NOMO-1 treated with DMSO at 0.1 percent for 48 hours (cell line): ENCODE measurements at regions not wholly inside any gene's neighbourhood (a gene's known extent, or its start where the extent isn't known, plus 50 kb on each side); places are given as distances from the start of the nearest gene placed in this dataset.
"Not testable (repeated sequence)": the region's sequence is repeated elsewhere in the genome, so short reads cannot be mapped to it uniquely, and the experiment has no call there.

Source experiments
- DNase-seq: peaks from one replicate; lab custom pipeline; 2025; ENCODE audit not compliant: unreplicated experiment; lab: John Stamatoyannopoulos, UW

- DNase-seq = no peak
Observed at GRCh38 chr18:5721924-5722323, 173.4 kb downstream of the TMEM200C start.

DNA sequence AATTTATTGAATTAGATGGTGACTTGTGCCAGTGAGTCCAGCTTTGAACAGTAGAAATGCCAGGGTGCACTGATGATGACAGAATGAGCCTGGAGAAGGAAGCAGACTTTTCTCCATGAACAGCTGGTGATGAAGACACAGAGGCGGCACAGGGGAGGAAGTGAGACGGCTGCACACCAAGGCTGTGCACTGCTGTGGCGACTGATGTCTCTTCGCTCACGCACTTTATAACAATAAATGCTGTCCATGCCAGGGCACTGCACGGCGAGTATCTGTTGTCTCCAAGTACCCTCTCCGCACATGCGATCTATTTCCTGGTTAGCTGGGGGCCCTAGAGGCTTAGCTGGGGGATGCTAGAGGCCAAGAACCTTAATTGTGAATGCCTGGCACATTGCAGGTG, 175.2 kb downstream of the TMEM200C start:
- DNase-seq = peak; percentile 45

- DNase-seq = no peak
Observed at GRCh38 chr18:5717256-5717655, 173.5 kb upstream of the EPB41L3 start.

- no peak for DNase-seq
Observed at GRCh38 chr18:5710676-5711075, 166.9 kb upstream of the EPB41L3 start.

- no peak for DNase-seq
Observed at GRCh38 chr18:5710235-5710634, 166.4 kb upstream of the EPB41L3 start.

DNA sequence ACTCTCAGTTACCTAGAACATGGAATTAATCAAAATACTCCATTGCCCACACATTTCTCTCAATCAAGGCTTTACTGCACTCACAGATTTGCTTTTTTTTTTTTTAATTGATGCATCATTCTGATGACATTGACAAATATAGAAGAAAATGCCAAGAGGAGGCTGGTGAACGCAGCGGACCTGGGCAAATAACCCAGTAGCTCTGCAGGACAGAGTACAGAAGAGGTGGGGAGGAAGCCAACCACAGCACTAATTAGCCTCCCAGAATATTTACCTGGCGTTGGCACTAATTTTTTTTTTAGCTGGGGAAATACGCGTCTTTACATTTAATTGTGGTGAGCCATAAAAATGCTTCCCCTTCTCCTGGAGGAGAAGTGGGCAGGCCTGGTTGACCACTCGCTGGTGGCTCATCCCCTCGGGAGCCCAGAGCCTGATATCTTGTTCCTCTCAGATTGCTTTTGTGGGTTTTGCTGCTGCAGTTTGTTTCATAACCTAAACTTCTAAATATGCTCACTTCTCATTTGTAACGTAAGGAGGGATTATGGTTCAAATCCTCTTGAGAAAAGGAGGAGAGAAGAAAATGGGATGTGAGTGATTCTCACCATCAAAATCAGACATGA, 165.8 kb upstream of the EPB41L3 start:
- DNase-seq = peak; percentile 62

DNA sequence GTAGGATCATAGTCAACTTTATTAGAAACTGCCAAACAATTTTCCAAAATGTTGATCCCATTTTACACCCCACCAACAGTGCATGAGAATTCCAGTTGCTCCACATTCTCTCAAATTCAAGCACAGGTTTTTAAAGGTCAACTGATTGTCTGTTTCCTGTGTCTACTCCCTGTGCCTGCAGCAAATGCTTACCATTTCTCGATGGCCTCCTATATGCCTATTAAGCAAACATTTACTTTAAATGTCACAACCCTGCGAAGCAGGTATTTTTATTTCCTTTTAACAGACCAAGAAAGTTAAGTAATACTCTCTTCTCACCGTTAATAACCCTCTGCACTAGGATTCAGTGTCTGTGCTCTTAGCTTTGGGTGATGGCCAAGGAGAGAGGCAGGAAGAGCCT, 163.8 kb upstream of the EPB41L3 start:
- no peak for DNase-seq

DNA sequence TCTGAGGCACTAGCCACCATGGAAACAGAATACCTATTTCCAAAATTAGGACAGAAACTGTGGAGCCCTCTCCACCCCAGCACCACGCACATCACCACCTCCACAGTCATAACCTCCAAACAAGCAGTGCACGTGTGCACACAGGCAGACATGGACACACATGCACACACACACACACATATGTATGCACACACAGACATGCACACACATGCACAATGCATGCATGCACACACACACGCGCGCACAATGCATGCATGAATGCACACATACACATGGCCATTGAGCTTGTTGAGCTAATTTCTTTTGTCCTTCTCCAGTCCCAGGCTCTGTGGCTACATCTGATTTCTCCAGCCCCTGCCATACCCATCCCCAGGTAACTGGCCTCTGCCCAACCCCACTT, 161.6 kb upstream of the EPB41L3 start:
- no peak for DNase-seq

DNA sequence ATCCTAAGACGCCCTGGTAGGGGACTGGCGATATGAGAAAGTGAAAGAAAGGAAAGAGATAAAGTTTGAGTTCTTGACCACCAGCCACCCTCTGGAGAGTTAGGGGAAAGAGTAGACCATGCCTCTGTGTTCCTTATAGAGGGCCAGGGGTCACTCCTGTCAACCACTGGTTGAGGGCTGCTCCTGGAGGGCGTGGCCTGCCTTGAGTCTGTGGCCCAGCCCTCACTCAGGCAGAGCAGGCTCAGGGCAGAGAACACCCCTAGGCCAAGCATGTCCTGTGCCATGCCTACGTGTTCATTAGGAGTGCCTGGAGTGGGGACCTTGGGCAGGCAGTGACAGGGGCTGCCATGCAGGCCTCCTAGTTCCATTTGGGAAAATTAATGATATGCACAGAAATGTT, 161.1 kb upstream of the EPB41L3 start:
- no peak for DNase-seq

DNA sequence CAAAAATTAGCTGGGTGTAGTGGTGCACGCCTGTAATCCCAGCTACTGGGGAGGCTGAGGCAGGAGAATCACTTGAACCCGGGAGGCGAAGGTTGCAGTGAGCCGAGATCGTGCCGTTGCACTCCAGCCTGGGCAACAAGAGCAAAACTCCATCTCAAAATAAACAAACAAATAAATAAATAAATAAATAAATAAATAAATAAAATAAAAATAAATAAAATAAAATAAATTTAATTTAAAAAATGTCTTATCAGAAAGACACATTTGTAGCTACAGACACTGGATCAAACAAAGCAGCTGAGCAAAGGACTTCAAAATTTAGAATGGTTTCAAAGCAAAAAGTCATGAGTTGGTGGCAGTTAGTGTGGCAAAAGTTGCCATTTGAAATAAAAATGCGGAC, 158.2 kb upstream of the EPB41L3 start:
- DNase-seq = not testable (repeated sequence)

DNA sequence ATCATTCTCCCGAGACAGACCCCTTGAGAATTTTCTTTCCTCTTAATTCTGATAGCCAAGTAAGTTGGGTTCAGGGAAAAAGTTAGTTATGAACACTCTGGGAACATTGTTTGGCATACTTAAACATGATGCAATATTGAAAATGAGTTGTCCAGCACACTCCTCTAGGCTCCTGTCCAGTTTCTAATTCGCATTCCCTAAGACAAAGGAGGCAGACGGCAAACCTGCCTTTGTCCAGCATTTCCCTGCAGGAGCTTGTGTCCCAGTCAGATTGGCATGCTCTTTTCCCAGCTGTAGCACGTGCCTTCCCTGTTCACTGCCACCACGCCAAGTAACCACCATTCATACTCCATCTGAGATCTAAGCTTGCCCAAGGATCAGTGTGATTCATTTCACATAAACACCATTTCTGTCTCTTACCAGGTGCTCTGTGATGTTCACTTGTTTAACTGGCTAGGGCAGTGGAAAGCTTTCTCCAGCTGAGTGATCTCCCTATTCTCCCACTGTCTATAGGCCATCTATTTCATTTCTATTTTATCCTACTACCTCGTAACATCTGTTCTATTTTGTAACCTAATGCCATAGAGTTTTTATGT, 150.0 kb upstream of the EPB41L3 start:
- DNase-seq = no peak

- no peak for DNase-seq
Observed at GRCh38 chr18:5678779-5679406, 135.1 kb upstream of the EPB41L3 start.

DNA sequence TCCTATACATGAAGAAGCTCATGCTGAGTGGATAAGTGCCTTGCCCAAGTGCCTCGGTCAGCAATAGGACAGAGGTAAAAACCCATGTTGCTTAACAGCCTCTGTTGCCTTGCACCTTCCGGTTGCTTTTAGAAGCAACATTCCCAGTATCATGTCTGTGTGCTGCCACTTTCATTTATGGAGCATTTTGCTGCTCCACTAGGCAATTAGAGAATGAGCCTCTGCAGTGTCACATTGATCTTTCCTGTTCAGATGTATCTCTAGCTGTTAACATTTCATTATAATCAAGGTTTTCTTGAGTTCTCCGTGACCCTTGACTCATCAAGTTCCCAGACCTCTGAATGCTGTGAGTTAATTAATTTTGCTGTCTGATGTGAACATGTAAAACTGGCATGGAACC, 134.5 kb upstream of the EPB41L3 start:
- no peak for DNase-seq

DNA sequence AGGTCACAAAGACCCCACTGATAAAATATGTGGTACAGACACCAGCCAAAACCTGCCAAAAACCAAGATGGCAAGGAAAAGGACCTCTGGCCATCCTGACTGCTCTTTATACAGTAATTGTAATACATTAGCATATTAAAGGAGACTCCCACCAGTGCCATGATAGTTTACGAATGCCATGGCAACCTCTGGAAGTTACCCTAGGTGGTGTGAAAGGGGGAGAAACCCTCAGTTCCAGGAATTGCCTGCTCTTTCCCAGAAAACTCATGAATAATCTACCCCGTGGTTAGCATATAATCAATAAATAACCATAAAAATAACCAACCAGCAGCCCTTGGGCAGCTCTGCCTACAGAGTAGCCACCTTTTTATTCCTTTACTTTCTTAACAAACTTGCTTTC, 129.8 kb upstream of the EPB41L3 start:
- no peak for DNase-seq

GRCh38 chr18:5669585-5669984, 125.8 kb upstream of the EPB41L3 start:
- DNase-seq = no peak

DNA sequence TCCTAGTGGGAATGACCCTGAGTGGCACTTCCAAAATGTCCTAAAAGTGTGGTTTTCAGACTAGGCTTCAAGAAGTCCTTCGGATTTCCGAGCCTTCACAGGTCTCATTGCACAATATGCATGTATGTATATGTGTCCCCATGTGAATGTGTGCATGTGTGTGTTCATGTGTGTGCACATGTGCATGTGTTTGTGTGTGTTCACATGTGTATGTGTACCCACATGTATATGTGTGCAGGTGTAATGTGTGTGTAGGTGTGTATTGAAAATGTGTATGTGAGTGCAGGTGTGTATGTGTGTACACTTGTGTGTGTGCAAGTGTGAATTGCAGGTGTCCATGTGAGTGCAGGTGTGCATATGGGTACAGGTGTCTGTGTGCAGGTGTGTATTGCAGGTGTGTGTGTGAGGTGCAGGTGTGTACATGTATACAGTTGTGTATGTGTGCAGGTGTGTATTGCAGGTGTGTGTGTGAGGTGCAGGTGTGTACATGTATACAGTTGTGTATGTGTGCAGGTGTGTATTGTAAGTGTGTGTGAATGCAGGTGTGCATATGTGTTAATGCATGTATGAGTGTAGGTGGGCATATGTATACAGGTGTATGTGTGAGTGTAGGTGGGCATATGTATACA, 124.4 kb upstream of the EPB41L3 start:
- DNase-seq = no peak

GRCh38 chr18:5667356-5667755, 123.6 kb upstream of the EPB41L3 start:
- no peak for DNase-seq

DNA sequence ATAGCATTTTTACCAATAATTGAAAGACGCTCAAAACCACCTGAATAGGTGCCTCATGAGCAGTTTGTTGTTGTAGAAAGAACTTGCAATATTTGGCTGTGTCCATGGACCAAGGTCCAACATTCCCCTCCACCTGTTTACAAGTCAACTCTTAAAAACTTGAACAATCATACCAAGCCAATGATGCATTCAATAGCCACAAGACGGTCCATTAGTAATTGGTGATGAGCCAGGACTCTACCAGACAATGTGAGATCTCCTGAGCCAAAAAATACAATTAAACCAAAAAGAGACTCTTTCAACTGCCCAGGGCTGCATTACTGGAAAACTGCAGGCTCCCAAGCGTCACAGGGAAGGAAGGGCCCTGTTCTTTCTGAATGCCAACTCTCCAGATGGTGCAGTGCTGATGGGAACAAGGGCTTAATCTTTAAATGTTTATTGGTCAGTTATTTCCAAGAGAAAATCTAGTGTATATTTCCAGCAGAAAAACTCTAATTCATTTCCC, 118.8 kb upstream of the EPB41L3 start:
- no peak for DNase-seq

DNA sequence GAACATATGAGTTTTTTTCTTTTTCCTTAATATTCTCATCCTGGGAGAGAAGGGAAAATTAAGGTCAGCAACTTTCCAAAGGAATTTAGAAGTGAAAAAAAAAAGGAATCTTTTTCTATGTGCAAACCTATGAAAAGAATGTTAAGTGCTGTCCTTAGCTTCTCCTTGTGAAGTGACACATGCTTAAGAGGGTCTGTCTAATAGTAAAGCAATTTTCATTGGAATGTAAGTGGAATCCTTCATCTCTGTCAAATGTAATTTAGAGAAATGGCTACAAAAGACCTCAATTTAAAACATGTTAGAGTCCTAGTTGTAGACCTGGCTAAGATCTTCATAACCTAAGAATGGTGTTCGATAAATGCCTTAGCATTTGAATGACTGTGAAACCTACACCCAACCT, 117.4 kb upstream of the EPB41L3 start:
- DNase-seq = no peak

- no peak for DNase-seq
Observed at GRCh38 chr18:5653802-5654201, 110.0 kb upstream of the EPB41L3 start.

- DNase-seq = no peak
Observed at GRCh38 chr18:5651736-5652135, 107.9 kb upstream of the EPB41L3 start.

- no peak for DNase-seq
Observed at GRCh38 chr18:5649439-5649838, 105.6 kb upstream of the EPB41L3 start.
